SU-DHL-6 (cell line): ENCODE measurements at regions not wholly inside any gene's neighbourhood (a gene's known extent, or its start where the extent isn't known, plus 50 kb on each side); places are given as distances from the start of the nearest gene placed in this dataset.
"Not testable (repeated sequence)": the region's sequence is repeated elsewhere in the genome, so short reads cannot be mapped to it uniquely, and the experiment has no call there.

ENCODE experiments used
- H2AFZ ChIP-seq: fragments of 200-600 bp; sonication (generic); 2 replicates; pipeline ENCODE4 v1.6.1; 2014; ENCODE audit warnings: low read depth, mild to moderate bottlenecking, moderate library complexity, mixed read lengths, antibody characterized with exemption, low read length; ENCODE audit not compliant: severe bottlenecking
- H3F3A ChIP-seq: fragments of 200-600 bp; shearing (Covaris generic); 2 replicates; pipeline ENCODE4 v1.6.0; 2016; ENCODE audit warnings: antibody characterized with exemption, mild to moderate bottlenecking; ENCODE audit not compliant: insufficient read depth
- H3K27ac ChIP-seq: fragments of 200-600 bp; sonication (generic); 2 replicates; pipeline ENCODE4 v1.5.1; 2016; ENCODE audit warnings: low read depth, mild to moderate bottlenecking, low read length, moderate library complexity, mixed read lengths
- H3K27me3 ChIP-seq: fragments of 200-600 bp; sonication (generic), shearing (Covaris generic); 2 replicates; pipeline ENCODE4 v1.6.0; 2014; ENCODE audit warnings: mild to moderate bottlenecking, low read length
- H3K36me3 ChIP-seq: fragments of 200-600 bp; sonication (generic); 2 replicates; pipeline ENCODE4 v1.6.1; 2014; ENCODE audit warnings: mild to moderate bottlenecking, low read length, mixed read lengths
- H3K4me2 ChIP-seq: fragments of 300-600, 200-600 bp; shearing (Covaris generic), sonication (generic); 2 replicates; pipeline ENCODE4 v1.6.0; 2014; ENCODE audit warnings: low read length, low read depth, mild to moderate bottlenecking; ENCODE audit not compliant: poor library complexity, severe bottlenecking
- H3K4me3 ChIP-seq: fragments of 200-600 bp; sonication (generic); 2 replicates; pipeline ENCODE4 v1.5.1; 2014; ENCODE audit warnings: antibody characterized with exemption, low read length, mild to moderate bottlenecking, mixed read lengths; ENCODE audit not compliant: insufficient read depth, poor library complexity, severe bottlenecking
- H3K79me2 ChIP-seq: fragments of 200-600 bp; sonication (generic); 2 replicates; pipeline ENCODE4 v1.6.1; 2014; ENCODE audit warnings: mild to moderate bottlenecking, low read length, moderate library complexity; ENCODE audit not compliant: insufficient read depth
- H3K9ac ChIP-seq: fragments of 200-600 bp; sonication (generic); 2 replicates; pipeline ENCODE4 v1.7.0; 2014; ENCODE audit warnings: mild to moderate bottlenecking, low read length
- H3K9me2 ChIP-seq: fragments of 200-600 bp; sonication (generic); replicated peaks from 2 replicates; pipeline ENCODE4 v1.6.1; 2014; ENCODE audit warnings: low read length; ENCODE audit not compliant: insufficient read depth
- H3K9me3 ChIP-seq: fragments of 200-600 bp; sonication (generic); 2 replicates; pipeline ENCODE4 v1.6.1; 2014; ENCODE audit warnings: low read length, mixed read lengths; ENCODE audit not compliant: insufficient read depth
- H4K20me1 ChIP-seq: fragments of 200-600 bp; sonication (generic); 2 replicates; pipeline ENCODE4 v1.6.1; 2014; ENCODE audit warnings: low read depth, mild to moderate bottlenecking, antibody characterized with exemption, low read length, moderate library complexity, mixed read lengths
- EZH2phosphoT487 ChIP-seq: fragments of 200-600 bp; sonication (generic), shearing (Covaris generic); conservative IDR thresholded peaks from 2 replicates; pipeline ENCODE4 v1.6.1; 2018; ENCODE audit warnings: mild to moderate bottlenecking, antibody characterized with exemption, low read length, moderate library complexity, mixed read lengths
- TF ChIP-seq, protein P1 (sequence below): fragments of 200-600 bp; sonication (generic); IDR thresholded peaks from one replicate; pipeline ENCODE4 v1.5.1; 2017; ENCODE audit warnings: antibody characterized with exemption, mild to moderate bottlenecking, low read length, moderate library complexity; ENCODE audit not compliant: insufficient read depth, poor library complexity, severe bottlenecking

DNA sequence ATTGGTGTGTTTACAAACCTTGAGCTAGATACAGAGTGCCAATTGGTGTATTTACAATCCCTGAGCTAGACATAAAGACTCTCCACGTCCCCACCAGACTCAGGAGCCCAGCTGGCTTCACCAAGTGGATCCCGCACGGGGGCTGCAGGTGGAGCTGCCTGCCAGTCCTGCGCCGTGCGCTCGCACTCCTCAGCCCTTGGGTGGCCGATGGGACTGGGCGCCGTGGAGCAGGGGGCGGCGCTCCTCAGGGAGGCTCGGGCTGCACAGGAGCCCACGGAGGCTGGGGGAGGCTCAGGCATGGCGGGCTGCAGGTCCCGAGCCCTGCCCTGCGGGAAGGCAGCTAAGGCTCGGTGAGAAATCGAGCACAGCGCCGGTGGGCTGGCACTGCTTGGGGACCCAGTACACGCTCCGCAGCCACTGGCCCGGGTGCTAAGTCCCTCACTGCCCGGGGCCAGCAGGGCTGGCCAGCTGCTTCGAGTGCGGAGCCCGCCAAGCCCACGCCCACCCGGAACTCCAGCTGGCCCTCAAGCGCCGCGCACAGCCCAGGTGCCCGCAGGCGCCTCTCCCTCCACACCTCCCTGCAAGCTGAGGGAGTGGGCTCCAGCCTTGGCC, 245.0 kb downstream of the PLA2G4A start:
- not testable (repeated sequence) for H3K27me3 ChIP-seq, H3K36me3 ChIP-seq, H3K9ac ChIP-seq, H3K9me2 ChIP-seq, H3K9me3 ChIP-seq, H3K79me2 ChIP-seq, H3K4me3 ChIP-seq, H4K20me1 ChIP-seq, H3K4me2 ChIP-seq, H3F3A ChIP-seq, H3K27ac ChIP-seq, H2AFZ ChIP-seq

DNA sequence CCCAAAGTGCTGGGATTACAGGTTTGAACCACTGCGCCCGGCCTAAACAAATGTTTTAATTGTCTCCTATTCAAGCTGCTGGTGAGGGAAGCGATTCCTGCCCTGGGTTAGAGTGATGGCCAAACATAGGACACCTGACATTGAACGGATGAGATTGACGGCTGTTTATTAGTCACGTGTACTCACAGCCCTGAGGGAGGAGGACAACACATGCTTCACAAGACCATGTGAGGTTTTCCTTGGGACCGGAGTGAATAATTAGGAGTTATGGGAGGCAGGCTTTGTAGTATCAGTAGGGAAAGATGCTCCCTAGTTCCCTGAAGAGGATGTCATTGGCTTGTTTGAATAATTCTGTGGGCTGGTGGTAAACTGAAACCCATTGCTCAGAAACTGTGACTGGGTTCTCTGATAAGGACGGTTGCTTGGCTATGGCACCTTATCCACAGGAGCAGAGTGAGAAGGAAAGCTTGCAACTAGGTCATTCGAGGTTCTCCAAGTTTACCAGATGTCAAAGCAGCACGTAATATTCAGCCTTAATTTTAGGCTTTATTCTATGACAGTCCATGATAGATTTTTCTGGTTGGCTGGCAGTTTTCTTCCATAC, 245.8 kb downstream of the PLA2G4A start:
- H3F3A ChIP-seq: no peaks in the 10 kb centered on the region
- H3K9me2 ChIP-seq: no peaks in the 10 kb centered on the region
- H3K27me3 ChIP-seq: no peaks in the 10 kb centered on the region
- no peaks in the 10 kb centered on the region for H3K36me3 ChIP-seq
- no peak overlapping the region for H3K4me3 ChIP-seq
- H3K27ac ChIP-seq: no peak overlapping the region
- H2AFZ ChIP-seq: no peak overlapping the region
- H3K9me3 ChIP-seq: no peaks in the 10 kb centered on the region
- no peaks in the 10 kb centered on the region for H4K20me1 ChIP-seq
- H3K4me2 ChIP-seq: no peak overlapping the region
- TF ChIP-seq, protein P1, sequence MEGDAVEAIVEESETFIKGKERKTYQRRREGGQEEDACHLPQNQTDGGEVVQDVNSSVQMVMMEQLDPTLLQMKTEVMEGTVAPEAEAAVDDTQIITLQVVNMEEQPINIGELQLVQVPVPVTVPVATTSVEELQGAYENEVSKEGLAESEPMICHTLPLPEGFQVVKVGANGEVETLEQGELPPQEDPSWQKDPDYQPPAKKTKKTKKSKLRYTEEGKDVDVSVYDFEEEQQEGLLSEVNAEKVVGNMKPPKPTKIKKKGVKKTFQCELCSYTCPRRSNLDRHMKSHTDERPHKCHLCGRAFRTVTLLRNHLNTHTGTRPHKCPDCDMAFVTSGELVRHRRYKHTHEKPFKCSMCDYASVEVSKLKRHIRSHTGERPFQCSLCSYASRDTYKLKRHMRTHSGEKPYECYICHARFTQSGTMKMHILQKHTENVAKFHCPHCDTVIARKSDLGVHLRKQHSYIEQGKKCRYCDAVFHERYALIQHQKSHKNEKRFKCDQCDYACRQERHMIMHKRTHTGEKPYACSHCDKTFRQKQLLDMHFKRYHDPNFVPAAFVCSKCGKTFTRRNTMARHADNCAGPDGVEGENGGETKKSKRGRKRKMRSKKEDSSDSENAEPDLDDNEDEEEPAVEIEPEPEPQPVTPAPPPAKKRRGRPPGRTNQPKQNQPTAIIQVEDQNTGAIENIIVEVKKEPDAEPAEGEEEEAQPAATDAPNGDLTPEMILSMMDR: no peak
- no peak for TF ChIP-seq EZH2phosphoT487
- H3K9ac ChIP-seq: no peak overlapping the region
- no peaks in the 10 kb centered on the region for H3K79me2 ChIP-seq

DNA sequence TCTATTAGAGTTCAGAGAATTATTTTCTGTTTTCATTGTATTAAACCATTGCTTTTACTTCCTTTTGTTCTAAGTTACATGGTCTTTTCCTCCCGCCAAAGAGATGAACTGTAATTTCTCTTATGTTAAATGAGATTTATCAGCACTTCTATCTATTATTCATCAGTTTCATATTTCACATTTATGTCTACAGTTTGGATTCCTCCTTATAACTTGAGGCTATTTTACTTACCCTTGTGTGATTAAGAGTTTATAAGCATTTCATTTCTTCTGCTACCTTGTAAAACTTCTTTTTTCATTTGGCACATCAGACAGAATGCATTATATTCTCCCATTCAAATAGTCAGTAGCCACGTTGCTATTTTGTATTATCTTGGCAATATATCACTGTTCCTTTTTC, 248.2 kb downstream of the PLA2G4A start:
- H3K9me2 ChIP-seq: no peaks in the 10 kb centered on the region
- no peak overlapping the region for H3K4me2 ChIP-seq
- TF ChIP-seq, protein P1: no peak
- TF ChIP-seq EZH2phosphoT487: no peak
- no peaks in the 10 kb centered on the region for H3K9me3 ChIP-seq
- no peaks in the 10 kb centered on the region for H3F3A ChIP-seq
- H3K9ac ChIP-seq: no peak overlapping the region
- no peak overlapping the region for H3K27ac ChIP-seq
- H3K79me2 ChIP-seq: no peaks in the 10 kb centered on the region
- H3K27me3 ChIP-seq: no peaks in the 10 kb centered on the region
- no peak overlapping the region for H2AFZ ChIP-seq
- no peak overlapping the region for H3K4me3 ChIP-seq
- H3K36me3 ChIP-seq: no peaks in the 10 kb centered on the region
- no peaks in the 10 kb centered on the region for H4K20me1 ChIP-seq

DNA sequence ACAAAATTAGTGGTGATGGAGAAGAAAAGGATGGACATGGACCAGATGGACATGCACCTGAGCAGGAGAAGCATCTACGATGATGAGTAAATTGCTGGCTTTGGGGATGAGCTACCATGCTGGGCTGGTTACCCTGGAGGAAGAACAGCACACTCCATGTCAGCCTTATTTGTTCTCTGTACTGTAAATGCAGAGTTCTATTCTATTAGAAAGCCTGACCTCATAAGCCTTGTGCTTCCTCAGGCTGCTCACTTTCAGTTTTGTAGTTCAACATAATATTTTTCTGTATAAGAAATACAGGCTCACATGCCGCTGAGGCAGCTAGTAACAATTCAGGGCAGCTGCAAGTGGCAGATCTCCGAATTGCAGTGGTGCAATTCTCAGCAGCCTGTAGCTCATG, 249.6 kb downstream of the PLA2G4A start:
- no peak overlapping the region for H2AFZ ChIP-seq
- H3F3A ChIP-seq: no peaks in the 10 kb centered on the region
- no peaks in the 10 kb centered on the region for H3K27me3 ChIP-seq
- no peak overlapping the region for H3K9ac ChIP-seq
- H3K79me2 ChIP-seq: no peaks in the 10 kb centered on the region
- no peak for TF ChIP-seq EZH2phosphoT487
- TF ChIP-seq, protein P1: no peak
- no peak overlapping the region for H3K27ac ChIP-seq
- no peak overlapping the region for H3K4me3 ChIP-seq
- H4K20me1 ChIP-seq: no peaks in the 10 kb centered on the region
- no peaks in the 10 kb centered on the region for H3K9me2 ChIP-seq
- H3K9me3 ChIP-seq: no peaks in the 10 kb centered on the region
- H3K4me2 ChIP-seq: no peak overlapping the region
- H3K36me3 ChIP-seq: no peaks in the 10 kb centered on the region
